IMR-90 (cell line): ENCODE measurements at regions not wholly inside any gene's neighbourhood (a gene's known extent, or its start where the extent isn't known, plus 50 kb on each side); places are given as distances from the start of the nearest gene placed in this dataset.

Source experiments
- ATAC-seq: fragments of 200-7000 bp; cut with Tn5 transposase; 2 replicates; pipeline ENCODE4 v1.9.1; 2020; ENCODE audit warnings: low read depth, mild to moderate bottlenecking, moderate library complexity
- BruUV-seq: library from RNA; stranded (reverse); fragments of 400-500 nt; replicated peaks from 2 replicates; lab custom pipeline; 2021; lab: Mats Ljungman, UMichigan
- CTCF ChIA-PET: fragments of 300-600 bp; formaldehyde crosslinking; extraction: SDS; loops from one replicate; lab custom pipeline; 2021; ENCODE audit warnings: antibody characterized with exemption; lab: Yijun Ruan, JAX
- POLR2A ChIA-PET: fragments of 300-600 bp; sonication (Branson Sonifier 250); formaldehyde crosslinking; loops from one replicate; lab custom pipeline; 2022; ENCODE audit warnings: antibody characterized with exemption; ENCODE audit not compliant: unreplicated experiment; lab: Charles Lee
- DNase-seq: peaks from one replicate; pipeline ENCODE4 v3.0.0; 2013
- H2AFZ ChIP-seq: replicated peaks from 2 replicates; pipeline ENCODE3; 2013; ENCODE audit warnings: low read length, mild to moderate bottlenecking; ENCODE audit not compliant: poor library complexity
- H2AK5ac ChIP-seq: 2 replicates; pipeline ENCODE4 v1.6.1; 2013; ENCODE audit warnings: low read depth, low read length, inconsistent platforms
- H2AK9ac ChIP-seq: replicated peaks from 2 replicates; pipeline ENCODE3; 2013; ENCODE audit warnings: mild to moderate bottlenecking, low read depth, low read length, moderate library complexity; ENCODE audit not compliant: poor library complexity
- H2BK120ac ChIP-seq: 2 replicates; pipeline ENCODE4 v1.6.1; 2013; ENCODE audit warnings: low read depth, low read length, inconsistent platforms
- H2BK15ac ChIP-seq: 3 replicates; pipeline ENCODE4 v1.6.1; 2013; ENCODE audit warnings: low read depth, low read length, inconsistent platforms
- H2BK20ac ChIP-seq: 2 replicates; pipeline ENCODE4 v1.6.1; 2013; ENCODE audit warnings: low read depth, mild to moderate bottlenecking, inconsistent platforms, low read length, moderate library complexity
- H2BK5ac ChIP-seq: 2 replicates; pipeline ENCODE4 v1.6.1; 2013; ENCODE audit warnings: mild to moderate bottlenecking, low read depth, low read length, inconsistent platforms; ENCODE audit not compliant: poor library complexity, severe bottlenecking
- H3K14ac ChIP-seq: replicated peaks from 2 replicates; pipeline ENCODE4 v1.6.1; 2013; ENCODE audit warnings: low read depth, low read length, inconsistent platforms
- H3K18ac ChIP-seq: 2 replicates; pipeline ENCODE4 v1.6.1; 2013; ENCODE audit warnings: low read depth, low read length, control low read depth
- H3K23ac ChIP-seq: 2 replicates; pipeline ENCODE4 v1.6.1; 2013; ENCODE audit warnings: low read depth, low read length, inconsistent platforms
- H3K27ac ChIP-seq: 2 replicates; pipeline ENCODE4 v1.5.1; 2013; ENCODE audit warnings: mild to moderate bottlenecking, control low read depth, low read length; ENCODE audit not compliant: insufficient read depth
- H3K27me3 ChIP-seq: 2 replicates; pipeline ENCODE4 v1.6.1; 2013; ENCODE audit warnings: low read length; ENCODE audit not compliant: control insufficient read depth, insufficient read depth
- H3K36me3 ChIP-seq: 2 replicates; pipeline ENCODE4 v1.6.1; 2013; ENCODE audit warnings: low read length, mixed read lengths; ENCODE audit not compliant: control insufficient read depth, insufficient read depth
- H3K4ac ChIP-seq: 2 replicates; pipeline ENCODE4 v1.6.1; 2013; ENCODE audit warnings: low read depth, low read length, inconsistent platforms
- H3K4me1 ChIP-seq: 2 replicates; pipeline ENCODE4 v1.6.1; 2013; ENCODE audit warnings: low read length, mixed read lengths; ENCODE audit not compliant: control insufficient read depth, insufficient read depth
- H3K4me2 ChIP-seq: 2 replicates; pipeline ENCODE4 v1.6.1; 2013; ENCODE audit warnings: low read depth, mild to moderate bottlenecking, control low read depth, low read length, moderate library complexity
- H3K4me3 ChIP-seq: 2 replicates; pipeline ENCODE4 v1.5.1; 2013; ENCODE audit warnings: low read depth, mild to moderate bottlenecking, control low read depth, low read length, moderate library complexity; ENCODE audit not compliant: insufficient read depth
- H3K56ac ChIP-seq: 2 replicates; pipeline ENCODE4 v1.6.1; 2013; ENCODE audit warnings: low read length, inconsistent platforms; ENCODE audit not compliant: insufficient read depth; ENCODE audit errors: extremely low read depth
- H3K79me1 ChIP-seq, 2 experiments: 2 replicates each; pipeline ENCODE4 v1.6.1; 2013; ENCODE audit warnings: low read length in 2 of 2, inconsistent platforms in 1 of 2, low read depth in 1 of 2
- H3K9ac ChIP-seq: 2 replicates; pipeline ENCODE4 v1.6.1; 2013; ENCODE audit warnings: low read depth, low read length, control low read depth
- H3K9me1 ChIP-seq: 2 replicates; pipeline ENCODE4 v1.6.1; 2013; ENCODE audit warnings: low read length, inconsistent platforms; ENCODE audit not compliant: insufficient read depth
- H3K9me3 ChIP-seq: 2 replicates; pipeline ENCODE4 v1.6.1; 2013; ENCODE audit warnings: low read length; ENCODE audit not compliant: control insufficient read depth, insufficient read depth
- H4K20me1 ChIP-seq: 2 replicates; pipeline ENCODE4 v1.6.1; 2013; ENCODE audit warnings: low read length, inconsistent platforms; ENCODE audit not compliant: insufficient read depth
- H4K5ac ChIP-seq: 2 replicates; pipeline ENCODE4 v1.6.1; 2013; ENCODE audit warnings: mild to moderate bottlenecking, low read depth, low read length, control low read depth
- H4K8ac ChIP-seq, 2 experiments: 2 replicates each; pipeline ENCODE4 v1.6.1; 2013; ENCODE audit warnings: low read depth in 2 of 2, low read length in 2 of 2, control low read depth in 1 of 2, inconsistent platforms in 1 of 2
- H4K91ac ChIP-seq: 2 replicates; pipeline ENCODE4 v1.6.1; 2013; ENCODE audit warnings: low read depth, low read length, inconsistent platforms; ENCODE audit not compliant: insufficient read depth
- BHLHE40 ChIP-seq: fragments of 150-350 bp; IDR thresholded peaks from 2 replicates; pipeline ENCODE4 v1.6.1; 2016; ENCODE audit warnings: mild to moderate bottlenecking, low read depth, low read length
- CEBPB ChIP-seq: IDR thresholded peaks from 2 replicates; pipeline ENCODE4 v1.6.1; 2012; ENCODE audit warnings: low read depth, low read length, improper control_type of control experiment
- CHD1 ChIP-seq: IDR thresholded peaks from 2 replicates; pipeline ENCODE4 v1.6.1; 2012; ENCODE audit warnings: low read depth, low read length, improper control_type of control experiment
- ELK1 ChIP-seq: fragments of 150-350 bp; IDR thresholded peaks from 2 replicates; pipeline ENCODE4 v1.6.1; 2016; ENCODE audit warnings: low read depth, mild to moderate bottlenecking, low read length, moderate library complexity, borderline replicate concordance
- FOS ChIP-seq: fragments of 150-350 bp; IDR thresholded peaks from 2 replicates; pipeline ENCODE4 v1.6.1; 2016; ENCODE audit warnings: low read depth, low read length
- MAFK ChIP-seq: IDR thresholded peaks from 2 replicates; pipeline ENCODE4 v1.6.1; 2012; ENCODE audit warnings: low read depth, low read length, improper control_type of control experiment
- MAZ ChIP-seq: IDR thresholded peaks from 2 replicates; pipeline ENCODE4 v1.6.1; 2012; ENCODE audit warnings: low read depth, mild to moderate bottlenecking, low read length, improper control_type of control experiment, moderate library complexity, borderline replicate concordance
- MXI1 ChIP-seq: IDR thresholded peaks from 2 replicates; pipeline ENCODE4 v1.6.1; 2012; ENCODE audit warnings: low read depth, mild to moderate bottlenecking, low read length, moderate library complexity, borderline replicate concordance
- NFE2L2 ChIP-seq: fragments of 150-350 bp; IDR thresholded peaks from 2 replicates; pipeline ENCODE4 v1.6.1; 2016; ENCODE audit warnings: low read depth, mild to moderate bottlenecking, low read length
- POLR2A ChIP-seq: IDR thresholded peaks from 2 replicates; pipeline ENCODE4 v1.6.1; 2012; ENCODE audit warnings: mild to moderate bottlenecking, low read depth, low read length
- RAD21 ChIP-seq: IDR thresholded peaks from 2 replicates; pipeline ENCODE4 v1.6.1; 2012; ENCODE audit warnings: low read length, improper control_type of control experiment
- RCOR1 ChIP-seq: IDR thresholded peaks from 2 replicates; pipeline ENCODE4 v1.6.1; 2012; ENCODE audit warnings: mild to moderate bottlenecking, low read length, improper control_type of control experiment; ENCODE audit not compliant: insufficient replicate concordance
- RFX5 ChIP-seq: IDR thresholded peaks from 2 replicates; pipeline ENCODE4 v1.8.0; 2012; ENCODE audit warnings: low read depth, mild to moderate bottlenecking, low read length, moderate library complexity
- SMC3 ChIP-seq: fragments of 150-350 bp; IDR thresholded peaks from 2 replicates; pipeline ENCODE4 v1.6.1; 2016; ENCODE audit warnings: low read depth, mild to moderate bottlenecking, antibody characterized with exemption, low read length, moderate library complexity
- USF2 ChIP-seq: fragments of 150-350 bp; IDR thresholded peaks from 2 replicates; pipeline ENCODE4 v1.6.1; 2017; ENCODE audit warnings: mild to moderate bottlenecking, antibody characterized with exemption, low read length, low read depth
- WGBS, 2 experiments: methylation state at CpG; one replicate each; pipeline versions ENCODE4 v1.1.5 to v1.1.7; 2013; ENCODE audit warnings: missing lambda C conversion rate in 2 of 2; ENCODE audit not compliant: insufficient read length in 1 of 2; ENCODE audit errors: extremely low coverage in 2 of 2; 5-methylcytosine and 5-hydroxymethylcytosine counted together
- dilution Hi-C: fragments of 300-500 bp; cut with HindIII; formaldehyde crosslinking; loops from one replicate; pipeline ENCODE4 v1.14.3; 2018; ENCODE audit warnings: low sequenced_read_pairs; ENCODE audit not compliant: unreplicated experiment
- in situ Hi-C: fragments of 300-500 bp; cut with MboI; formaldehyde crosslinking; loops from 3 replicates; pipeline ENCODE4 v1.14.3; 2019; ENCODE audit warnings: low sequenced_read_pairs, inconsistent platforms, mixed read lengths
- intact Hi-C: fragments of 100-400 bp; cut with micrococcal nuclease; formaldehyde crosslinking; loops from 2 replicates; pipeline ENCODE4 v1.10.0; 2022
- TF ChIP-seq, protein P1 (sequence below): conservative IDR thresholded peaks from 2 replicates; pipeline ENCODE4 v1.5.1; 2012; ENCODE audit warnings: mild to moderate bottlenecking, low read depth, low read length, improper control_type of control experiment

DNA sequence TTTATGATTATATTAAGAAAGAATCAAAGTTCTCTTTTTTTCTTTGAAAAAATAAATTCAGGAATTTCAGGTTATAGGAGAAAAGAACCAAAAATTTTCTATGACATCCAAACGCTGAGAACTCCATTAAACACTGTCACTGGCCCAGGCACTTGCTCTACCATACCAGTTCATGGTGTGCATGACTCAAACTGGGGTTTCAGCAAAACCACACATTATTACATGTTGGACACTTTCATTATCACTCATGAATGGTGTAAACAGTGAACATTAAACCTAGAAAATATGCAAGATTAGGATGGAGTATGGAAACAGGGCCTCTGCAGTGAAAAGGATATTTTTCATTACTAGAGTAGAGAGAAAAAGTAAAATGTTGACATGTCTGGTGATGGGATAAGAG, 369.9 kb upstream of the FAM174A start:
- Histone ChIP-seq H3K14ac (no peak overlapping the region), H2AFZ (no peak overlapping the region), H3K4me1 (no peaks in the 10 kb centered on the region), H3K9me3 (peaks cover 4% of the 10 kb centered on the region), H2BK120ac (no peak overlapping the region), H3K79me1 (no peaks in the 10 kb centered on the region), H4K91ac (no peak overlapping the region), H2AK5ac (no peak overlapping the region), H3K27ac (no peak overlapping the region), H3K4me3 (no peak overlapping the region), H3K18ac (no peak overlapping the region), H3K23ac (no peak overlapping the region), H3K9ac (no peak overlapping the region), H2BK15ac (no peak overlapping the region), H2BK5ac (no peak overlapping the region), H3K36me3 (no peaks in the 10 kb centered on the region), H2AK9ac (no peak overlapping the region), H2BK20ac (no peak overlapping the region), H4K8ac (no peak overlapping the region), H4K20me1 (no peaks in the 10 kb centered on the region), H3K56ac (no peak overlapping the region), H4K5ac (no peak overlapping the region), H3K4ac (no peak overlapping the region), H3K9me1 (no peaks in the 10 kb centered on the region), H3K4me2 (no peak overlapping the region), H3K27me3 (no peaks in the 10 kb centered on the region)
- no TSS peak for BruUV-seq
- ChIA-PET POLR2A (no interaction called here), CTCF (interaction anchor here (0.6 kb wide), 1 partner anchor 153 kb away, joined by 3 read pairs; no protein-coding TSS in a partner anchor)
- in situ Hi-C loops, result no loop called here
- no CpG with 5 or more reads among the region's 1 CpG for WGBS, 2 experiments
- intact Hi-C loops, result no loop called here
- ATAC-seq (no peak), DNase-seq (no peak)
- dilution Hi-C loops, result no loop called here
- TF ChIP-seq SMC3 (no peak), RCOR1 (no peak), CHD1 (no peak), NFE2L2 (no peak), MXI1 (no peak), RFX5 (no peak), POLR2A (no peak), FOS (no peak), CEBPB (no peak), RAD21 (no peak), ELK1 (no peak), USF2 (no peak), MAZ (no peak), MAFK (no peak), BHLHE40 (no peak)
- TF ChIP-seq, protein P1, sequence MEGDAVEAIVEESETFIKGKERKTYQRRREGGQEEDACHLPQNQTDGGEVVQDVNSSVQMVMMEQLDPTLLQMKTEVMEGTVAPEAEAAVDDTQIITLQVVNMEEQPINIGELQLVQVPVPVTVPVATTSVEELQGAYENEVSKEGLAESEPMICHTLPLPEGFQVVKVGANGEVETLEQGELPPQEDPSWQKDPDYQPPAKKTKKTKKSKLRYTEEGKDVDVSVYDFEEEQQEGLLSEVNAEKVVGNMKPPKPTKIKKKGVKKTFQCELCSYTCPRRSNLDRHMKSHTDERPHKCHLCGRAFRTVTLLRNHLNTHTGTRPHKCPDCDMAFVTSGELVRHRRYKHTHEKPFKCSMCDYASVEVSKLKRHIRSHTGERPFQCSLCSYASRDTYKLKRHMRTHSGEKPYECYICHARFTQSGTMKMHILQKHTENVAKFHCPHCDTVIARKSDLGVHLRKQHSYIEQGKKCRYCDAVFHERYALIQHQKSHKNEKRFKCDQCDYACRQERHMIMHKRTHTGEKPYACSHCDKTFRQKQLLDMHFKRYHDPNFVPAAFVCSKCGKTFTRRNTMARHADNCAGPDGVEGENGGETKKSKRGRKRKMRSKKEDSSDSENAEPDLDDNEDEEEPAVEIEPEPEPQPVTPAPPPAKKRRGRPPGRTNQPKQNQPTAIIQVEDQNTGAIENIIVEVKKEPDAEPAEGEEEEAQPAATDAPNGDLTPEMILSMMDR, result no peak
